GM03348 (cell line): ENCODE measurements at regions not wholly inside any gene's neighbourhood (a gene's known extent, or its start where the extent isn't known, plus 50 kb on each side); places are given as distances from the start of the nearest gene placed in this dataset.
"Not testable (repeated sequence)": the region's sequence is repeated elsewhere in the genome, so short reads cannot be mapped to it uniquely, and the experiment has no call there.

Source experiments
- DNase-seq: peaks from one replicate; pipeline ENCODE4 v3.0.0; 2012; ENCODE audit warnings: low spot score

DNA sequence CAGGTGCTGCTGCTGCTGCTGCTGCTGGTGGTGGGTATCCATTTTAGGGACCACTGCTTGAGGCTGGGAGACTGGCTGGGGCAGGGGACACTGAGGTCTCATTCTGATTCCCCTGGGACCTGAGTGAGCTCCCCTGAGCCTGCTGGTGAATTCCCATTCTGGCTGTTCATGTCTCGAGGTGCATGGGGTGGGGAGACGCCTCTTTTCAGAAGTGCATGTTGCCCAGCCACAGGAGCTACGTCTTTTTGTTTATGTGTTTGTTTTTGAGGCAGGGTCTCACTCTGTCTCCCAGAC, 133.4 kb downstream of the RHOU start:
- DNase-seq: no peak

DNA sequence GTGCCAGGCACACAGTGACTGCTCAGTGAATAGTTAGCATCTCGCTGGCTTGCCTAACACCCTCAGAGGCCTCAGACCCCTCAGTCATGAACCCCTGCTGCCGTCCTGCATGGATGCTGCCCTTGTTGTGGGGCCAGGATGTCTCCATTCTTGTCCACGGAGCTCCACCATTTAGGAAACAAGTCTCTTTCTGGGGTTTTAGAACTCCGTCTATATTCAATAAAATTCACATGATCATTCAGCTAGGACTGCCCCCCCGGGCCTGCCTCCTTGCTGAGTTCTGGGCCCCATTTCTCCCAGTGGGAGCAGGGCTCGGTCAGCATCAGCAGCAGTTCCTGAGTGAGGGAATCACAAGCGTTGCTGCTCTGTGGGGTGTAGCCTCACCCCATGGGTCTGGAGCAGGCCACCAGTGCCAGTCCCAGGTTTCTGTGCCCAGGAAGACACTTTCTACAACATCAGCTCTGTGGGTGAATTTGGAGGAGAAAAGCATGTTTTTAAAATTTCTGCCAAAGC, 134.1 kb downstream of the RHOU start:
- DNase-seq: no peak

DNA sequence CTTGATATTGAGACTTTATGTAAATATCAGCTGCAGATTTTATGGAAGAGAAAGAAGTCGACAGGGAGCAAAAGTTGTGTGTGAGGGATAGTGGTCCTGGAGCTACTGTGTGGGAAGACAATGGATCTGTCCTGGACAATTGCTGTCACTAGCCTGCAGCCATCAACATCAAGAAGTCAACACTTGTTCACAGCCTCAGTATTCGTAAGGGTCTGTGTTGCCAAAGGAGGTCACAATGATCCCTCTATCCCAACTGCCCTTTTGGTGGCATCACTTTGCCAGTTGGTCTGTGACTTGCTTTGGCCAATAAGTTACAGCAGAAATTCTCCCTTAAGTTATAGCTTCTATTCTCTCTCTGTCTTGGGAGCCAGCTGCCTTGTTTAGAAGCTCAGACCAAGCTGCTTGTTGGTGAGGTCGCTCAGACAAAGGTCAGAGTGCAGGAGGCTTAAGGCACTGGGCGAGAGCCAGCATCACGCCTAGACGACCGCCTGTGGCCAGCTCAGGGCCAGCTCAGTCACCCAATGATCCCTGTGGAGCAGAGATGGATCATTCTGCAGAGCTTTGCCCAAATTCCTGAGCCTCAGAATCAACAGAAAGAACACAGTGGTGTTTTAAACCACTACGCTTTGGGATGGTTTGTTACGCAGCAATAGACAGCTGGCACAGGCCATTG, 134.9 kb downstream of the RHOU start:
- DNase-seq: no peak

DNA sequence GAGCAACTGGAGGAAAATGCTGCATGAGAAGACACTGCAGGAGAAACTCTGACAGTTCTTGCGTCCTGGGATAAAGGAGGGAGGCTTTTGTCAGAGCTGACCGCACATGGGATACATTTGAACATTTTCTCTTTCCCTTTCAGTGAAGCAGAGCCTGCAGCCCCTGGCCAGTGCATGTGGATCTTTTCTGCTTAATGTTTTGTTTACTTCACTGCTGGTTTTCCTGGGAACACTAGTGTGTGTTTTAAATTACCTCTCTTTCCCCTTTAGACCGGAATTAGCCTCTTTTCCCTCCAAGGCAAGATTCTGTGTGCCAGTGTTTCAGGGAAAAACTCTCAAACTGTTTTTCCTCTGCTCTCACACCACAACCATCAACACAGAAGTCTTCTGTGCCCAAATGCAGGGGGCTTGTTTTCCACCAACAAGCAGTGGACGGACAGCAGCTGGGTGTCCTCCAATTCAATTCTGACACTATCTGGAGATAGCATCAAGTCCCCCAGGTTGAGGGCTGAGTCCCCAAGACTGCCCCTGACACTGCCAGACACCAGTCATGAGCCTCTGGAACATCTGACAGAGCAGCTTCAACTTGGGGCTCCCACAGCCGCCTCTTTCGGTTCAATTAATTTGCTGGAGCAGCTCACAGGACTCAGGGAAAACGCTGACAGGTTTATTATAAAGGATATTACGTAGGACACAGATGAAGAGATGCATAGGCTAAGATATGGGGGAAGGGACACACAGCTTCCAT, 136.2 kb downstream of the RHOU start:
- DNase-seq: no peak

DNA sequence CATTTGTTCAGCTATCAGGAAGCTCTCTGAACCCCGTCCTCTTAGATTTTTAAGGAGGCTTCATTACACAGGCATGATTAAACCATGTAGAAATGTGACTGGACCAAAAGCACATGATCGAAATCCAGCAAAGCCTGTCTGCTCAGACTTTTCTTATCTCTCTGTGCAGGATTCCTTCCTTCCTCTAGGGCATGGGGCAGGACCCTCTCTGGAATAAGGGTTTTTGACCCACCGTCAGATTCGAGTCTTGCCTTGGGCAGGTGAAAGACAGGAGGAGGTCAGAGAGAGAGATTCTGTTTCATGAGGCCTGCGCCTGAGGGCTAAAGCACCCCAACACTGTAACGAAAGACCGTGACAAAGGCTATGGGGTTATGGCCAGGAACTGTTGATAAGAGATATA, 136.8 kb downstream of the RHOU start:
- no peak for DNase-seq

DNA sequence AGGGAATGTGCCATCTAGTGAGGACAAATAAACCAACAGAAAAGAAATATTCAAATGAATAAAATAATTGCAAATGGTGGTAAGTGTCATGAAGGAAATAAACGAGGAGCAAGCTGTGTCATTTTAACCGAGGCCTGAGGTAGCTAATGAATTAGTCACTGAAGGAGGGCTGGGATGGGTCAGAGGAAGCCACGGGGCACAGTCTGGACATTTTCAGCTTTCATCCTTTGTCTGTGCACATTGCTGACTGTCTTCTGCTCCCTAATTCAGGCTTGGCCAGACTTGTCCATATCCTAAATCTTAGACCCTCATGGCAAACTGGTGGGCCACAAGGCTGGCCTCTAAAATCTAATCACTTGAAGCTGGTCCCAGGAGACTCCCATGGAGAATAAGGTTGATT, 138.4 kb downstream of the RHOU start:
- no peak for DNase-seq

DNA sequence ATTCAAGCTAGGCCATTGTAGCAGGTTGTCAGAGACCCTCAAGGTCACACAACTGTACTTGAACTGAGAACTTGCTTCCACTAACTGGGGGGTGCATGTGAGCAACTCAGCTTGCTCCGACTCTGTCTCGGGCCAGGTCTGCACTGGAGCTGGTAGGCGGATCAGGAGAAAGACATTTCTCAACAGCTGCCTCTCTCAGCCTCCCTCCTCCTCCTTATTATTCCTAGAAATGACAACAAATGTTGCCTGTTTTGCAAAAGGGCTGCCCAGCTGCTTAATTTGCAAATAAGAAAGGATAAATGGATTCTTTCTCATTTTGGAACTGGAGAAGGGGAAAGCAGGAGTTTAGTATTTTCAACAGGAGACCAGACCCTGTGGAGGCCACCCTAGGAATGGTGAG, 140.5 kb downstream of the RHOU start:
- no peak for DNase-seq

DNA sequence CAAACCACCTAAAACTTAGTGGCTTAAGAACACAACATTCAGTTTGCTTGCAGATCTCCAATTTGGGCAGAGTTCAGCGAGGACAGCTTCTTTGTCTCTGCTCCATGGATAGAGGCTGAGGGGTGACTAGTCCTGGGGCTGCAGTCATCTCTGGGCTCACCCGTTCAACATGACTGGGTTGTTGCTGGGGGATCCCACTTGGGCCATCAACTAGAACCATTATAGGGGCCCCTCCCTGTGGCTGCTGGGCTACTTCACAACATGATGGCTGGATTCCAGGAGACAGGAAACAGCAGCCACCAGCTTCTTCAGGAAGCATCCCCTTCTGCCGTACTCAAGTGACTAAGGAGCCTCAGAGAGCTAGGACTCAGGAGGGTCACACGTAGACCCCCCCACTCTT, 140.9 kb downstream of the RHOU start:
- DNase-seq: no peak

DNA sequence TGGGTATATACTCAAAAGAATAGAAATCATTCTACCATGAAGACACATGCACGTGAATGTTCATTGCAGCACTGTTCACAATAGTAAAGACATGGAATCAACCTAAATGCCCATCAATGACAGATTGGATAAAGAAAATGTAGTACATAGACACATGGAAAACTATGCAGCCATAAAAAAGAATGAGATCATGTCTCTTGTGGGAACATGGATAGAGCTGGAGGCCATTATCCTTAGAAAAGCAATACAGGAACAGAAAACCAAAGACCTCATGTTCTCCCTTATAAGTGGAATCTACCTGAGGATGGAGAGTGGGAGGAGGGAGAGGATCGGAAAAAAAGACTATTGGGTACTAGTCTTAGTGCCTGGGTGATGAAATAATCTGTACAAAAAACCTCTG, 143.9 kb downstream of the RHOU start:
- DNase-seq: no peak

DNA sequence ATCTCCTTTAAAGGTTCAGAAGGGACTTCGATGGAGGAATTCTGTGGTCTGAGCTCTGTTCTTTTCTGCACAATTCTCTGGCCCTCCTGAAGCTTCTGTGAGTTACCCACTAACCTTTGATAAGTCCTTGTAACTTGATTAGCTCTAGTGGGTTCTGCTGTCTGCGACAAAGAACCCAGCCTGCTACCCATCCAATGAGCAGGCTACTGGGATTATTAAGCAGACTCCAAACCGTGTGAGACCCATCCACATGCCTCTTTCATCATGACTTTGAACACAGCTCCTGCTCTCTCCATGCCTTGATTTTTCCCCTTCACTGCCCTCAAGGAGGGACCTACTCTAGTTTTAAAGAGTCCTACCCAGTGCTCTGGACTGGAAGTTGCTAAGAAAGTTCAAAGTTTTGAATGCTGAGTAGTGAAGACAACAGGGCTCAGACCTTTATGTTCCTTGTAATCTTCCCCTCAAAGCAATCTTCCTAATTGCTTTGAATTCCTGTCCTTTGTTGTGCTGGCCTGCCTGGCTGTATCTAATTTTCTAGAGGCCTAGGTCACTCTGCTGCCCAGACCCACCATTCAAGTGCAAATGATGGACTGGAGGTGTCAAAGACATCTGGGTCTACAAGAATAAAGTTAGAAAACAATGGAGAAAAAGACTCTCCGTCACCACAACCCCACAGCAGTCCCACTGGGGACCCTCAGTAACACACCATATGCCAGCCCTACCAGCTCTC, 146.9 kb downstream of the RHOU start:
- no peak for DNase-seq

DNA sequence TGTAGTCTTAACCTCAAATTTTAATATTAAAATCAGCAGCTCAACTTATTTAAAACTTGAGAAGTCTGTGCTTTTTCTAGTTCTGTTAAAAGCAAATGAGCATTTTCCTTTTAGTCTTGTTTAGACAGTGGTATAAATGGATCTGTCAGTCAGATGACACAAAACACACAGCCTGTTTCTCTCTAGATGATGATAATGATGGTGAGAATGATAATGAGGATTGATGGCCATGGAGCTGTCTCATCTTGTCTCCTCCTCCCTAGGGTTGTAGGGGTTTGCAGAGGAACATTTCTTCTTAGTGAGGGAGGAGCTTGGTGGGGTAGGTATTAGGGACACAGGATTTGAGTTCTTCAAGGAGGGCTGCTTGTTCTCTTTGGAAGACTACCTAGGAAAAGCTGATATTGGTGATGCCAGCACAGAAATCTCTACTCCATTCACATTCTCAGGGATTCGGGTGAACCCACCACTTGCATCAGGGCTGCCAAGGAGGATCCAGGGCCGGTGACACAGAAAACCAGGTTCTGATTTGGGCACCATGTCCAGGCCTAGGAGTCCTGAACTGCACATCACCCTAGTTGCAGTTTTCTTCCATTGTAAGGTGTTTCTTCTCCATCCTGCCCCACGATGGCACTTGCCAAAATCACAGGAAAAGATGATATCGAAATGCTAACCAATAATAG, 147.6 kb downstream of the RHOU start:
- no peak for DNase-seq

DNA sequence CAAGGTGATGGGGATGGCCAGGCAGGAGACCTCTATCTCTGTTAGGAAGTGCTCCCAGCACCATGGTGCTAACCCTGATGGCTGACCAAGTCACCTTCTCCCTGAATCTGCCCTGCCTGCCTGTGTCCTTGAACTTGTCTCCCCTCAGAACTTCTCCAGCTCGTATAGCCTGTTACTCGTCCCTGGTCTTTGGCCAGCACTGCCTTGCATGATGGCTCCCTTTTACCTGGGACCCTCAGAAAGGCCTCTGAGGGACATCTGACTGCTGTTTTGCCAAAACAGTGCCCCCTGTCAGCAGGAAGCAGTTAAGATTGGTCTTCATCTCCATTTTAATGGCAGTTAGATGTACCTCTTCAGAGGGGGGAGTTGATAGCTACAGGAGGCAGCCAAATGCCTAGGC, 148.3 kb downstream of the RHOU start:
- DNase-seq: no peak

DNA sequence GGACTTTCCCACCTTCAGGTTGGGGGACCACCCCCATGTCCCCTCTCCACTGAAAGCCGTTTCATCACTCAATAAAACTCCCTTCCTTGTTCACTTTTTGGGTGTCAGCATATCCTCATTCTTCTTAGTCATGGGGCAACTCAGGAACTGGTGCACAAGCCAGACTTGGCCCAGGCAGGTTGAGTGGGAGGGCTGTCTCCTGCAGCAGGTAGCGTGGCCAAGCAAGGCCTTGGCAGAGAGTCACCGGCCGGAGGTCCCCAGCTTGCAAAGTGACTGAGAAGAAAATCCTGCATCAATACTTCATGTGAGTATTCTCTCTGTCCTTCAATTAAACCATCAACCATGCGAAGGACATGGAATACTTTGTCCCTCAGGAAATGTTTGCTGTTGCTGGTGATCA, 148.9 kb downstream of the RHOU start:
- DNase-seq: no peak

DNA sequence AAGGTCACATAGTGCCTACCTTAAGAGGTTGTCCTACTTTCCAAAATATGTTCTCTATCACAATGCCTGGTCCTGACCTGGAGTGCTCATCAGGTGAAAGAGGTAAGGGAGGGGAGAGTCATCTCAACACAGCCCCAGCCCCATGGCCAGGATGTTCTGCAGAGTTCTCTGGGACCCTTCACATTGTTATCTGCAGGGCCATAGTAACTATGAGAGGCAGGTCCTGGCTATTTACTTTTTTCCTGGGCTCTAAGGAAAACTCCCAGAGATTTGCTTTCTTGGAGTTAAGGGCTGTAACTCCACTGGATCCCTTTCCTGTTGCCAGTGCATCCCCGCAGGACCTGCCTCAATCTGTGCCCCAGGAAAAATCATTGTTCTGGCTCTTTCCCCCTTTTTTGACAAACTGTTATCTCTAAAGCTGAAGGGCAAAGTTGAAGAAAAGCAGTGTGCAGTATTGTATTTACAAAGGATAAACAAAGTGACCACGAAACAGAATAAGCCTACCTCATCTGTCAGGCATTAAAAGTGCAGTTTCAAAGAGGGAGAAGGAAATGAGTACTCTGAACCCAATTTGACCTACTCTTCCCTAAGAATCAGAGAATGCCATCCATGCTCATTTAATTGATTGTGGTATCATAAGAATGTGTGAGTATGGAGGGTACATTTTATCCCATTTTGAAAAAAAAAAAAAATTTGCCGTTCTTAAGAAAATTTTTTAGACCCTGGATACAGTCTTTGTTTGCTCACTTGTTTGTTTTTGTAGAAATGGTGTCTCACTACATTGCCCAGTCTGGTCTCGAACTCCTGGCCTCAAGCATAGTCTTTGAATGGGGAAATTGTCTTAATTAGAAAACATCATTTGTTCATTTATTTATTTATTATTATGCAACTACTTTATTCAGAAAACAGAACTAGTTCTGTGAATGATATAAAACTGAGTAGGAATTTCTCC, 149.6 kb downstream of the RHOU start:
- DNase-seq: no peak

DNA sequence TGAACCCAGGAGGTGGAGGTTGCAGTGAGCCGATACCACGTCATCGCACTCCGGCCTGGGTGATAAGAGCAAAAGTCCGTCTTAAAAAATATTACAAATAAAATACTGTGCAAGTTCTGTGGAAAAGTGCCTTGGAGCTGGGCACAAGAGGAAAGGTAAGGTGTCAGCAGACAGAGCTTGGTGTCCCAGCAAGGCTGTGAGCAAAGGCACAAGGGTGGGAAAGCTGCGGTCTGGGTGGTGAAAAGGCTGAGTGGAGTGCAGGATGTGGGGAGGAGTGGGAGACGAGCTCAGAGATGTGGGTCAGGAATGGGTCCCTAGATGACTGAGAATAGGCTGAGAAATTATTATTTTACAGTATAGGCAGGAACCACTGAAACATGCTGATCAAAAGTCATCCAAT, 150.6 kb downstream of the RHOU start:
- DNase-seq: no peak

DNA sequence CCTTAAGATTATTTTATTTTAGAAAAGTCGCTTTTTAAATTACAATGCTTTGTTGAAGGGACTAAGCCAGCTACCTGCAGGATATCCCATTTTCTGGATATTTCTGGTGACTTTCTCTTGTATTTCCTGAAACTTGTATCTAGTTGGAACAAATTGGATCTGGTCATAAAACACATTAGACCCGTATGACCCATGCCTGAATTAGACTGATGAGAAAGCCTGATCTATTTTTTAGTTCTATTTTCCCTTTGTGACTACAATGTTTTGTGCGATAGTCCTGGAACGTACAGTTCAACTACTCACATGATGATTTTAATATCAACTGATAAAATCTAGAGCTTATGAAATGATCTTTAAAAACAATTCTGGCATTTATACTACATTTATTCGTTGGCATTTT, 151.8 kb downstream of the RHOU start:
- no peak for DNase-seq

DNA sequence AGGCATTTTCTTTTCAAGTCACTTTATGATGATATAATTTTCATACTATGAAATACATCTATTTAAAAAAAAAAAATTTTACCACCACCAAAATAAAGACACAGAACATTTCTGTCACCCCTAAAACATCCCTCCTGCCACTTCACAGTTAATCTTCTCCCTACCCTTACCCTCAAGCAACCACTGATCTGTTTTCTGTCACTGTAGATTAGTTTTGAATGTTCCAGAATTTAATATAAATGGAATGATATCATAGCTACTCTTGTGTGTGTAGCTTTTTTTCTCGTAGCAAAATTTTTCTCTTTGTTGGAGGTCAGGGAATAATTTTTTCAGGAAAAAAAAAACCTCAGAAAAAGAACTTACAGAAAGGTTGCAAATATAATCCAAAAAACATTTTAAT, 152.7 kb downstream of the RHOU start:
- no peak for DNase-seq

DNA sequence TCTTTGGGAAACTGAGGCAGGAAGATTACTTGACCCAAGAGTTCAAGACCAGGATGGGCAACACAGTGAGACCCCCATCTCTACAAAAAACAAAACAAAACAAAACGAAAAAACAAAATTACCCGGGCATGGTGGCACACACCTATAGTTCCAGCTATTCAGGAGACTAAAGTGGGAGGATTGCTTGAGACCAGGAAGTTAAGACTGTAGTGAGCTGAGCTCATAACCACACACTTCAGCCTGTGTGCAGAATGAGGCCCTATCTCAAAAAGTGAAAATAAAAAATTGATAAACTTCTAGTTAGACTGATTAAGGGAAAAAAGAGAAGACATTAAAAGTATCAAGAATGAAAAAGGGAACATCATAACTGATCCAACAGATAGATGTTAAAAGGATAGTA, 154.0 kb downstream of the RHOU start:
- no peak for DNase-seq

DNA sequence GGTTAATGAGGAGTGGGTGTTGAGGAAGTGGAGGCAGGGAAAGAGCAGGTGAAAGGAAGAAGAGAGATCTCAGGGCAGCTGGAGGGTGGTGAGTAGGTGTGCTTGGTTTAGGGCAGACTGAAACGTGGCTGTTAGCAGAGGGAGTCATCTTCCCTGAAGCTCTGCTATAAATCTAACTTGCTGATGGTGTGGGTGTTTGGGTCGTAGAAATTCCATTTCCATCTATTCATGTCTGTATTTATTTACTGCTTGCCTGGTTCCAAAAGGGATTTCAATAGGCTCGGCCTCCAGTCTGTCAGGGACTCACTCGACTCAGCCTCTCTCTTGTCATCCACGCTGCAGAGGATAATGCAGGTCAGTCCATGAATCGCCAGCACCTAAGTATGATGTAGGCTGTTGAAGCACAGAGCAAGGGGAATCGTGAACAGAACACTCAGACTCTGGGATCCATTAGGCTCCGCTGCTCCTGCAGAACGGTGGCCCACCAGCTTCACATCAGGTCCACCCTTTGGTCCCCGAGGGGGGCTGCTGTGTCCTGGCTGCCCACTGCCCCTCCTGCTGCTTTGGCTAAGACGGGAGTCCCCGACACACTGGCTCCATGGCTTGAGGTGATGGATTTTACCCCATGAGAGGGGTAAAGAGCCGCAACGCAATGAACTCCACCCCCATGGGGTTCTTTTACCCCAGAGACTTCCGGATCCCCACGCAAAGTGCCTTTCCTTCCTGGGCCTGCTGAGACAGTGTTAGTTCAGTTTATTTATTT, 156.2 kb downstream of the RHOU start:
- DNase-seq: no peak

DNA sequence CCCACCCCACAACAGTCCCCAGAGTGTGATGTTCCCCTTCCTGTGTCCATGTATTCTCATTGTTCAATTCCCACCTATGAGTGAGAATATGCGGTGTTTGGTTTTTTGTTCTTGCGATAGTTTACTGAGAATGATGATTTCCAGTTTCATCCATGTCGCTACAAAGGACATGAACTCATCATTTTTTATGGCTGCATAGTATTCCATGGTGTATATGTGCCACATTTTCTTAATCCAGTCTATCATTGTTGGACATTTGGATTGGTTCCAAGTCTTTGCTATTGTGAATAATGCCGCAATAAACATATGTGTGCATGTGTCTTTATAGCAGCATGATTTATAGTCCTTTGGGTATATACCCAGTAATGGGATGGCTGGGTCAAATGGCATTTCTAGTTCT, 156.9 kb downstream of the RHOU start:
- not testable (repeated sequence) for DNase-seq

DNA sequence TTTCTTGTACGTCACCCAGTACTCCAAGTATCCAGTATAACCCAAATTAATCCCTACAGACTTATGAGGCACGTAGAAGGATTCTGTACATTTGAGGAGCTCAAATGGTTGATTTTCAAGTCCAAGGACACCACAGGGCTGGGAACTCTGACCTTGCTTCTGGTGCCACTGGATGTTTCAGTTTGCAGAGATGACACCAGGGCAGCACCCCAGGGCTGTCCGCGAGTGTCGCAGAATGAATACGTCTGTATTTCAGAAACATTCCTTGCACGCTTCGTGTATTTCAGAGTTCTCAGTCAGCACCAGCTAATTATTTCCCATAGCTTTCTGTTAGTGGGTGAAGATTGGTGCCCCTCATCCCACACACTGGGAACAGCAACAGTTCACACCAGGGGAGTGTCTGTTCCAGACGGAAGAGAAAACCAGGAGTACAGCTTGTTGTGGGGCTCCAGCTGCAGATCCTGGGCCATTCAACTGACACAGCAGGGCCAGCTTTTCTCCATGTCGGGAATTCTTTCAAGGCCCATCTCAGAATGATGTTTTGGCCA, 159.2 kb downstream of the RHOU start:
- no peak for DNase-seq
